SK-N-MC (cell line): ENCODE measurements at regions not wholly inside any gene's neighbourhood (a gene's known extent, or its start where the extent isn't known, plus 50 kb on each side); places are given as distances from the start of the nearest gene placed in this dataset.

Experiments
- EZH2 ChIP-seq: fragments of 200-600 bp; sonication (generic); IDR thresholded peaks from one replicate; pipeline ENCODE4 v1.6.1; 2017; ENCODE audit warnings: antibody characterized with exemption
- FOXP2 ChIP-seq: optimal IDR thresholded peaks from 2 replicates; pipeline ENCODE3; 2011; ENCODE audit warnings: mild to moderate bottlenecking, moderate library complexity; ENCODE audit not compliant: insufficient read depth; ENCODE audit errors: extremely low read length, control extremely low read depth
- POLR2AphosphoS5 ChIP-seq: IDR thresholded peaks from 2 replicates; pipeline ENCODE4 v1.6.1; 2012; ENCODE audit warnings: mild to moderate bottlenecking, low read depth, low read length, borderline replicate concordance

DNA sequence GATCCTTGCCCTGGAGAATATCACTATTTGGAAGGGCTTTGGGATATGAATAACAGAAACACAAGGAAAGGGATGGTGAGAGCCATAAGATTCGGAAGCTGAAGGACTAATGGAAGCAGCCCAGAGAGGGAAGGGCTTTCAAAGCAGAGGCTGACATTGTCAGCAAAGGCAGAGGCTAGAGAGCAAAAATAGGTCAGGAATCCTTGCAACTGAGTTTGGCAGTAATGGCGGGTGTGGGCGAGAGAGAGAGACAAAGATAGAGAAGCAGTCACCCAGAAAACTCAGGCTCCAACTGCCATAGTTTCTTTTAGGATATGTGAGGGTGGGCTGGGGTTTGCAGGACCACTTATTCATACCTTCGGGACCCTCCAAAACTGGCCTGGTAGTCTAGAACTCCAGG is 248.6 kb downstream of the OPA1 start:
- TF ChIP-seq POLR2AphosphoS5 (no peak), EZH2 (no peak), FOXP2 (no peak)
